ENCODE measurements at regions not wholly inside any gene's neighbourhood (a gene's known extent, or its start where the extent isn't known, plus 50 kb on each side); places are given as distances from the start of the nearest gene placed in this dataset.

GRCh38 chr14:44795725-44796124, 166.0 kb downstream of the KLHL28 start:
- FAIRE-seq, result no peak
- H3K4me2 ChIP-seq (ENCODE audit: low read depth, low read length), result no peak overlapping the region
- ChIA-PET POLR2A (no interaction called here), CTCF (ENCODE audit: low intra/inter-chr PET ratio, low total read pairs) (no interaction called here)
- no peak for TF ChIP-seq DPF2 (CRISPR knock-in tag; IDR thresholded peaks at IDR 0.05; ENCODE audit: borderline replicate concordance, low read depth)
- no peak for TF ChIP-seq RXRB (CRISPR knock-in tag; IDR thresholded peaks at IDR 0.05; ENCODE audit: borderline replicate concordance)
- no peak for TF ChIP-seq HDAC1 (CRISPR knock-in tag; IDR thresholded peaks at IDR 0.05)
- TF ChIP-seq SIN3B (IDR thresholded peaks at IDR 0.05; ENCODE audit: low read length), result no peak
- no peak for TF ChIP-seq TERF1 (CRISPR knock-in tag; IDR thresholded peaks at IDR 0.05)
- H4K20me1 ChIP-seq (ENCODE audit: insufficient read depth, low read length), result no peaks in the 10 kb centered on the region
- no peak overlapping the region for H3K9ac ChIP-seq (ENCODE audit: insufficient read depth, low read depth, low read length)
- no peaks in the 10 kb centered on the region for H3K9me3 ChIP-seq (ENCODE audit: low read length)
- H3K27me3 ChIP-seq (ENCODE audit: control insufficient read depth in 1 of 2, insufficient read depth in 2 of 2, low read length in 2 of 2), result no peaks in the 10 kb centered on the region
- DNase-seq (ENCODE audit: low spot score), result no peak
- BruUV-seq (replicated peaks), result no TSS peak
- intact Hi-C loops (cut with micrococcal nuclease; ENCODE audit: unreplicated experiment) (no loop called here), in situ Hi-C loops (cut with HindIII; ENCODE audit: extremely low pct_ligation_motif_present, low pct_unique_long_range_greater_than_20kb) (no loop called here)
- WGBS (ENCODE audit: low lambda C conversion rate), result 0% methylated on average over 1 of the region's 1 CpG
- H3K36me3 ChIP-seq (replicated peaks in 1 of 2; ENCODE audit: control insufficient read depth in 1 of 2, insufficient read depth in 2 of 2, low read length in 2 of 2), result no peaks in the 10 kb centered on the region
- H3K4me1 ChIP-seq (ENCODE audit: insufficient read depth, low read length), result no peaks in the 10 kb centered on the region
- H2AFZ ChIP-seq (ENCODE audit: low read length), result no peak overlapping the region
- ATAC-seq, result no peak
- H3K4me3 ChIP-seq (replicated peaks in 1 of 3; ENCODE audit: insufficient read depth in 1 of 3, low read depth in 2 of 3, low read length in 3 of 3), result no peak overlapping the region
- H3K79me2 ChIP-seq (ENCODE audit: insufficient read depth, low read length), result no peaks in the 10 kb centered on the region
- no peak overlapping the region for H3K27ac ChIP-seq (ENCODE audit: extremely low read length, insufficient read depth, low read length)

GRCh38 chr14:44791730-44792129, 170.0 kb downstream of the KLHL28 start:
- H3K27ac ChIP-seq (ENCODE audit: extremely low read length, insufficient read depth, low read length), result no peak overlapping the region
- H3K4me3 ChIP-seq (replicated peaks in 1 of 3; ENCODE audit: insufficient read depth in 1 of 3, low read depth in 2 of 3, low read length in 3 of 3), result no peak overlapping the region
- no peak for DNase-seq (ENCODE audit: low spot score)
- in situ Hi-C loops (cut with HindIII; ENCODE audit: extremely low pct_ligation_motif_present, low pct_unique_long_range_greater_than_20kb) (no loop called here), intact Hi-C loops (cut with micrococcal nuclease; ENCODE audit: unreplicated experiment) (no loop called here)
- no peaks in the 10 kb centered on the region for H4K20me1 ChIP-seq (ENCODE audit: insufficient read depth, low read length)
- no peak overlapping the region for H3K4me2 ChIP-seq (ENCODE audit: low read depth, low read length)
- no peaks in the 10 kb centered on the region for H3K27me3 ChIP-seq (ENCODE audit: control insufficient read depth in 1 of 2, insufficient read depth in 2 of 2, low read length in 2 of 2)
- no peak overlapping the region for H3K9ac ChIP-seq (ENCODE audit: insufficient read depth, low read depth, low read length)
- CTCF ChIA-PET (ENCODE audit: low intra/inter-chr PET ratio, low total read pairs), result no interaction called here
- no peak for ATAC-seq
- no peak overlapping the region for H2AFZ ChIP-seq (ENCODE audit: low read length)
- TF ChIP-seq DMTF1 (CRISPR knock-in tag; IDR thresholded peaks at IDR 0.05), result no peak
- TF ChIP-seq GFI1 (CRISPR knock-in tag; IDR thresholded peaks at IDR 0.05; ENCODE audit: borderline replicate concordance), result no peak
- no peak for TF ChIP-seq ARNT2 (CRISPR knock-in tag; IDR thresholded peaks at IDR 0.05; ENCODE audit: low read depth)
- TF ChIP-seq ZNF556 (CRISPR knock-in tag; IDR thresholded peaks at IDR 0.05; ENCODE audit: borderline replicate concordance), result no peak
- no peak for TF ChIP-seq ZNF772 (CRISPR knock-in tag; IDR thresholded peaks at IDR 0.05)
- FAIRE-seq, result no peak
- H3K4me1 ChIP-seq (ENCODE audit: insufficient read depth, low read length), result no peaks in the 10 kb centered on the region
- POLR2A ChIA-PET, result no interaction called here
- H3K79me2 ChIP-seq (ENCODE audit: insufficient read depth, low read length), result no peaks in the 10 kb centered on the region
- H3K36me3 ChIP-seq (replicated peaks in 1 of 2; ENCODE audit: control insufficient read depth in 1 of 2, insufficient read depth in 2 of 2, low read length in 2 of 2), result no peaks in the 10 kb centered on the region
- no peaks in the 10 kb centered on the region for H3K9me3 ChIP-seq (ENCODE audit: low read length)
- WGBS (ENCODE audit: low lambda C conversion rate), result 5% methylated on average over 3 of the region's 3 CpGs
- no TSS peak for BruUV-seq (replicated peaks)

All from HepG2 (cell line).